DMS53 treated with DMSO at 0.1 percent for 48 hours (cell line): ENCODE measurements at regions not wholly inside any gene's neighbourhood (a gene's known extent, or its start where the extent isn't known, plus 50 kb on each side); places are given as distances from the start of the nearest gene placed in this dataset.

Experiments
- DNase-seq: peaks from one replicate; lab custom pipeline; 2025; ENCODE audit not compliant: unreplicated experiment; lab: John Stamatoyannopoulos, UW

GRCh38 chr2:150567771-150568301, 80.4 kb upstream of the RND3 start:
- DNase-seq = no peak

GRCh38 chr2:150566289-150566688, 78.8 kb upstream of the RND3 start:
- DNase-seq = no peak

- no peak for DNase-seq
Observed at GRCh38 chr2:150561076-150561475, 73.6 kb upstream of the RND3 start.

GRCh38 chr2:150557020-150557600, 69.6 kb upstream of the RND3 start:
- DNase-seq = no peak

GRCh38 chr2:150555611-150556356, 68.3 kb upstream of the RND3 start:
- no peak for DNase-seq

GRCh38 chr2:150554046-150554445, 66.6 kb upstream of the RND3 start:
- no peak for DNase-seq

GRCh38 chr2:150552041-150552820, 64.8 kb upstream of the RND3 start:
- no peak for DNase-seq

- no peak for DNase-seq
Observed at GRCh38 chr2:150549381-150549780, 61.9 kb upstream of the RND3 start.

- DNase-seq = no peak
Observed at GRCh38 chr2:150548527-150548926, 61.1 kb upstream of the RND3 start.

GRCh38 chr2:150545916-150546315, 58.4 kb upstream of the RND3 start:
- no peak for DNase-seq

- DNase-seq = no peak
Observed at GRCh38 chr2:150544731-150545130, 57.3 kb upstream of the RND3 start.

- DNase-seq = no peak
Observed at GRCh38 chr2:150542692-150543091, 55.2 kb upstream of the RND3 start.

- DNase-seq = no peak
Observed at GRCh38 chr2:150542172-150542571, 54.7 kb upstream of the RND3 start.

GRCh38 chr2:150538651-150539201, 51.3 kb upstream of the RND3 start:
- no peak for DNase-seq
